SU-DHL-6 (cell line): ENCODE measurements at regions not wholly inside any gene's neighbourhood (a gene's known extent, or its start where the extent isn't known, plus 50 kb on each side); places are given as distances from the start of the nearest gene placed in this dataset.

ENCODE experiments used
- H2AFZ ChIP-seq: fragments of 200-600 bp; sonication (generic); 2 replicates; pipeline ENCODE4 v1.6.1; 2014; ENCODE audit warnings: low read depth, mild to moderate bottlenecking, moderate library complexity, mixed read lengths, antibody characterized with exemption, low read length; ENCODE audit not compliant: severe bottlenecking
- H3F3A ChIP-seq: fragments of 200-600 bp; shearing (Covaris generic); 2 replicates; pipeline ENCODE4 v1.6.0; 2016; ENCODE audit warnings: antibody characterized with exemption, mild to moderate bottlenecking; ENCODE audit not compliant: insufficient read depth
- H3K27ac ChIP-seq: fragments of 200-600 bp; sonication (generic); 2 replicates; pipeline ENCODE4 v1.5.1; 2016; ENCODE audit warnings: low read depth, mild to moderate bottlenecking, low read length, moderate library complexity, mixed read lengths
- H3K27me3 ChIP-seq: fragments of 200-600 bp; sonication (generic), shearing (Covaris generic); 2 replicates; pipeline ENCODE4 v1.6.0; 2014; ENCODE audit warnings: mild to moderate bottlenecking, low read length
- H3K36me3 ChIP-seq: fragments of 200-600 bp; sonication (generic); 2 replicates; pipeline ENCODE4 v1.6.1; 2014; ENCODE audit warnings: mild to moderate bottlenecking, low read length, mixed read lengths
- H3K4me2 ChIP-seq: fragments of 300-600, 200-600 bp; shearing (Covaris generic), sonication (generic); 2 replicates; pipeline ENCODE4 v1.6.0; 2014; ENCODE audit warnings: low read length, low read depth, mild to moderate bottlenecking; ENCODE audit not compliant: poor library complexity, severe bottlenecking
- H3K4me3 ChIP-seq: fragments of 200-600 bp; sonication (generic); 2 replicates; pipeline ENCODE4 v1.5.1; 2014; ENCODE audit warnings: antibody characterized with exemption, low read length, mild to moderate bottlenecking, mixed read lengths; ENCODE audit not compliant: insufficient read depth, poor library complexity, severe bottlenecking
- H3K79me2 ChIP-seq: fragments of 200-600 bp; sonication (generic); 2 replicates; pipeline ENCODE4 v1.6.1; 2014; ENCODE audit warnings: mild to moderate bottlenecking, low read length, moderate library complexity; ENCODE audit not compliant: insufficient read depth
- H3K9ac ChIP-seq: fragments of 200-600 bp; sonication (generic); 2 replicates; pipeline ENCODE4 v1.7.0; 2014; ENCODE audit warnings: mild to moderate bottlenecking, low read length
- H3K9me2 ChIP-seq: fragments of 200-600 bp; sonication (generic); replicated peaks from 2 replicates; pipeline ENCODE4 v1.6.1; 2014; ENCODE audit warnings: low read length; ENCODE audit not compliant: insufficient read depth
- H3K9me3 ChIP-seq: fragments of 200-600 bp; sonication (generic); 2 replicates; pipeline ENCODE4 v1.6.1; 2014; ENCODE audit warnings: low read length, mixed read lengths; ENCODE audit not compliant: insufficient read depth
- H4K20me1 ChIP-seq: fragments of 200-600 bp; sonication (generic); 2 replicates; pipeline ENCODE4 v1.6.1; 2014; ENCODE audit warnings: low read depth, mild to moderate bottlenecking, antibody characterized with exemption, low read length, moderate library complexity, mixed read lengths
- EZH2phosphoT487 ChIP-seq: fragments of 200-600 bp; sonication (generic), shearing (Covaris generic); conservative IDR thresholded peaks from 2 replicates; pipeline ENCODE4 v1.6.1; 2018; ENCODE audit warnings: mild to moderate bottlenecking, antibody characterized with exemption, low read length, moderate library complexity, mixed read lengths
- TF ChIP-seq, protein P1 (sequence below): fragments of 200-600 bp; sonication (generic); IDR thresholded peaks from one replicate; pipeline ENCODE4 v1.5.1; 2017; ENCODE audit warnings: antibody characterized with exemption, mild to moderate bottlenecking, low read length, moderate library complexity; ENCODE audit not compliant: insufficient read depth, poor library complexity, severe bottlenecking

DNA sequence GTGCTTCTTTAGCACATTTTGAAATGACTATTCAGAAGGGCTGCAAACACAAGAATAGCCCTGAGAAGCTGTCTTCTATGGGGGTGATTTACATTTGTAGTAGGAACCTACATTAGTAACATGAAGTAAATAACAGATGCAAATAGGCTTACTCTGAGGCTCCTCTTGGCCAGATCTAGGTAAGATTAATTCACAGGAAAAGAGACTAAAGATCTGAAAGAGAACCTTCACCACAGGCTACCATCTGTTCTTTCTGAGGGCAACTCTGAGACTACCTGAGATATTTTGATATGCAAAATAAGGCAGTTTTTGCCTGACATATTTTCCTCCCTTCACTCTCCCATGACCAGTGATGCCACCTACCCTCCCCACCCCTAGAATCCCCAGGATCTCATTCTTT is 1267.8 kb downstream of the PLA2G4A start:
- no peak overlapping the region for H3K27ac ChIP-seq
- no peaks in the 10 kb centered on the region for H4K20me1 ChIP-seq
- no peak for TF ChIP-seq EZH2phosphoT487
- TF ChIP-seq, protein P1, sequence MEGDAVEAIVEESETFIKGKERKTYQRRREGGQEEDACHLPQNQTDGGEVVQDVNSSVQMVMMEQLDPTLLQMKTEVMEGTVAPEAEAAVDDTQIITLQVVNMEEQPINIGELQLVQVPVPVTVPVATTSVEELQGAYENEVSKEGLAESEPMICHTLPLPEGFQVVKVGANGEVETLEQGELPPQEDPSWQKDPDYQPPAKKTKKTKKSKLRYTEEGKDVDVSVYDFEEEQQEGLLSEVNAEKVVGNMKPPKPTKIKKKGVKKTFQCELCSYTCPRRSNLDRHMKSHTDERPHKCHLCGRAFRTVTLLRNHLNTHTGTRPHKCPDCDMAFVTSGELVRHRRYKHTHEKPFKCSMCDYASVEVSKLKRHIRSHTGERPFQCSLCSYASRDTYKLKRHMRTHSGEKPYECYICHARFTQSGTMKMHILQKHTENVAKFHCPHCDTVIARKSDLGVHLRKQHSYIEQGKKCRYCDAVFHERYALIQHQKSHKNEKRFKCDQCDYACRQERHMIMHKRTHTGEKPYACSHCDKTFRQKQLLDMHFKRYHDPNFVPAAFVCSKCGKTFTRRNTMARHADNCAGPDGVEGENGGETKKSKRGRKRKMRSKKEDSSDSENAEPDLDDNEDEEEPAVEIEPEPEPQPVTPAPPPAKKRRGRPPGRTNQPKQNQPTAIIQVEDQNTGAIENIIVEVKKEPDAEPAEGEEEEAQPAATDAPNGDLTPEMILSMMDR: no peak
- H2AFZ ChIP-seq: no peak overlapping the region
- no peak overlapping the region for H3K9ac ChIP-seq
- H3K4me3 ChIP-seq: no peak overlapping the region
- no peak overlapping the region for H3K4me2 ChIP-seq
- no peaks in the 10 kb centered on the region for H3K27me3 ChIP-seq
- no peaks in the 10 kb centered on the region for H3F3A ChIP-seq
- H3K9me2 ChIP-seq: no peaks in the 10 kb centered on the region
- H3K9me3 ChIP-seq: peaks cover 11% of the 10 kb centered on the region; the same call in 1 of the 2 replicates
- no peaks in the 10 kb centered on the region for H3K79me2 ChIP-seq
- no peaks in the 10 kb centered on the region for H3K36me3 ChIP-seq

DNA sequence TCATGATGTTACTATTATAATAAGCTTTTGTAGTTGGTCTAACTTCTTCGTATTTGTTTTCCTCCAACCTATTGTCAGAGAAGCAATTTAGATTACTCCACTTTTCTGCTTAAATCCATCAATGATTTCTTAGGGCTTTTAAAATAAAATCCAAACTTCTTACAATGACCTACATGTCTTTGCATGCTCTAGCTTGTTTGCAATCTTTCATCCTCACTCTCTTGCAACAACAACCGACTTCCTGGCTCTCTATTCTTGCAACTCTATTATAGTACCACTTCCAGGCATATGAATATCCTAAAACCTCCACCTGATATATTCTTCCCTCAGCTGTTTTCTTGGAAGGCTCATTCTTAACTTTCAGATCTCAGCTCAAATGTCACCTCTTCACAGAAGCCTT is 1288.7 kb downstream of the PLA2G4A start:
- no peaks in the 10 kb centered on the region for H4K20me1 ChIP-seq
- no peaks in the 10 kb centered on the region for H3K27me3 ChIP-seq
- no peaks in the 10 kb centered on the region for H3K79me2 ChIP-seq
- H3K9ac ChIP-seq: no peak overlapping the region
- no peak overlapping the region for H3K27ac ChIP-seq
- H2AFZ ChIP-seq: peak overlapping the region; percentile 56
- H3K9me3 ChIP-seq: no peaks in the 10 kb centered on the region
- H3K4me2 ChIP-seq: no peak overlapping the region
- no peaks in the 10 kb centered on the region for H3K9me2 ChIP-seq
- no peak overlapping the region for H3K4me3 ChIP-seq
- no peaks in the 10 kb centered on the region for H3K36me3 ChIP-seq
- H3F3A ChIP-seq: no peaks in the 10 kb centered on the region
- TF ChIP-seq, protein P1: no peak
- TF ChIP-seq EZH2phosphoT487: no peak

DNA sequence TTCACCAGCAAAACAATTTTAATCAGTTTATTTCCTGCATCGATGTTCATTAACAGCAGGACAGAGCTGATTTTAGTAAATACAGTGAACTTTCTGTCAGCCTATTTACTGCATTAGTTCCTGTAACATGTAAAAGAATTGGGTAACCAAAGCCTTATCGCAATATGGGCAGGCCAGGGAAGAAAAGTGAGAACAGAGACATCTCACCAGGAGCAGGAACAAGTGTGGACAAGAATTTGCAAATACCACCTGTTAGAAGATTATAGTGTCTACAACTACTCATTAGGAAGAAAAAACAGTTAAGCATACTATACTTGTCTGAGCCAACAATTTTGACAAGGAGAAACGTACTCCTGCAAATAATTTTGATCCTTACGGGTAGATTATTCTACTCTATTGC is 1293.9 kb downstream of the PLA2G4A start:
- TF ChIP-seq EZH2phosphoT487: no peak
- TF ChIP-seq, protein P1: no peak
- no peak overlapping the region for H3K4me3 ChIP-seq
- no peak overlapping the region for H3K4me2 ChIP-seq
- H3K79me2 ChIP-seq: no peaks in the 10 kb centered on the region
- no peaks in the 10 kb centered on the region for H4K20me1 ChIP-seq
- H3F3A ChIP-seq: no peaks in the 10 kb centered on the region
- H2AFZ ChIP-seq: no peak overlapping the region
- H3K27me3 ChIP-seq: no peaks in the 10 kb centered on the region
- no peaks in the 10 kb centered on the region for H3K36me3 ChIP-seq
- no peaks in the 10 kb centered on the region for H3K9me3 ChIP-seq
- no peak overlapping the region for H3K27ac ChIP-seq
- no peak overlapping the region for H3K9ac ChIP-seq
- no peaks in the 10 kb centered on the region for H3K9me2 ChIP-seq

DNA sequence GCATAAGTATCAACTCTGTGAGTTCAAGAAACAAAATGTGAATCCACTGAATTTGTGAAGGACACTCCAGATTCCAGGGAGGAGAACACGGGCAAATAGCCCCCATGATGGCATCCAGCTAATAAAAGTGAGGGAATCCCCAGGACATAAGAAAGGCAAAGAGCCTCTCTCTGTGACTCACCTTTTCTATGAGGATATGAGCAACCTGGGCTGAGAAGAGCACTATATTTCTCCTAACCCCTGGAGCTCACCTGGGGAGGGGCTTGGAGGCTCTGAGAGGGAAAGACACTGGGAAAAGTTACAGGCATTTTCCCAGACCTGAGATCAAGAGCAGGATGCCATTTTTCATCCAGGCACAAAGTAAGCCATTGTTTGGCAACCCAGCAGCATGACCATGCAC is 1298.8 kb downstream of the PLA2G4A start:
- Histone ChIP-seq H3K27ac (no peak overlapping the region), H3K27me3 (no peaks in the 10 kb centered on the region), H4K20me1 (no peaks in the 10 kb centered on the region), H3K9me3 (no peaks in the 10 kb centered on the region), H3K4me3 (no peak overlapping the region), H3K9ac (no peak overlapping the region), H3K9me2 (no peaks in the 10 kb centered on the region), H3K79me2 (no peaks in the 10 kb centered on the region), H2AFZ (no peak overlapping the region), H3K4me2 (no peak overlapping the region), H3K36me3 (no peaks in the 10 kb centered on the region), H3F3A (no peaks in the 10 kb centered on the region)
- TF ChIP-seq, protein P1: no peak
- no peak for TF ChIP-seq EZH2phosphoT487
